ENCODE measurements at regions not wholly inside any gene's neighbourhood (a gene's known extent, or its start where the extent isn't known, plus 50 kb on each side); places are given as distances from the start of the nearest gene placed in this dataset.

DNA sequence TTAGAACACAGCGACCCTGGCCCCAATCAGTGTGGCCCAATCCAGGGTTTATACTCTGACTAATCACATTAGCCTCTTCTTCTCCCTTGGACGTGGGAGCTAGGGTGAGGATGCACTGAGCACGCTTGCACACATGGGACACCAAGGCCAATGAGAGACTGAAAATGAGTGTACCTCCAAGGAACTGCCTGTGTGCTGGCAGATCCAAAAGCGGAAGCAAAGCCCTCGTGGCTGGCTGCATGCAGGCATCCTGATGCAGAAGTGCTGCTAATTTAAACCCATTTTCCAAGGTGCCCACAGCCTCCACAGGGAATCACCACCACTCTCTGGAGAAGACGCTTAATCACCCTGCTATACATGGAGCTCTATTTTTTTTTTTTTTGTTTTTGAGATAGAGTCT, 375.3 kb upstream of the XYLT1 start:
- no peak for TF ChIP-seq EZH2 (IDR thresholded peaks at IDR 0.05)
- no peak for TF ChIP-seq POLR2AphosphoS5 (IDR thresholded peaks at IDR 0.05; ENCODE audit: borderline replicate concordance, low read depth, low read length)

All from SK-N-MC (cell line).